Trophoblast cell (in vitro differentiated cells and primary cell): ENCODE measurements at regions not wholly inside any gene's neighbourhood (a gene's known extent, or its start where the extent isn't known, plus 50 kb on each side); places are given as distances from the start of the nearest gene placed in this dataset.

ENCODE experiments used
- DNase-seq, 2 donors: peaks; one replicate each; pipeline ENCODE4 v3.0.0-alpha.2; 2016
- H2AFZ ChIP-seq: 2 replicates; pipeline ENCODE4 v1.6.1; 2013; ENCODE audit warnings: low read length, moderate library complexity, mild to moderate bottlenecking; ENCODE audit not compliant: insufficient read depth, poor library complexity
- H2AK5ac ChIP-seq: 2 replicates; pipeline ENCODE4 v1.6.1; 2013; ENCODE audit warnings: mild to moderate bottlenecking, low read length
- H2BK120ac ChIP-seq: 2 replicates; pipeline ENCODE4 v1.6.1; 2013; ENCODE audit warnings: low read length, mild to moderate bottlenecking, moderate library complexity; ENCODE audit not compliant: insufficient read depth, poor library complexity
- H2BK12ac ChIP-seq: 2 replicates; pipeline ENCODE4 v1.6.1; 2013; ENCODE audit warnings: mild to moderate bottlenecking, low read length, moderate library complexity
- H2BK5ac ChIP-seq: 2 replicates; pipeline ENCODE4 v1.6.1; 2013; ENCODE audit warnings: low read length, low read depth, moderate library complexity, mild to moderate bottlenecking; ENCODE audit not compliant: poor library complexity
- H3K14ac ChIP-seq: 2 replicates; pipeline ENCODE4 v1.6.1; 2013; ENCODE audit warnings: mild to moderate bottlenecking, low read length
- H3K18ac ChIP-seq: 2 replicates; pipeline ENCODE4 v1.6.1; 2013; ENCODE audit warnings: mild to moderate bottlenecking, low read length
- H3K23ac ChIP-seq: 2 replicates; pipeline ENCODE4 v1.6.1; 2013; ENCODE audit warnings: low read length
- H3K27ac ChIP-seq: 2 replicates; pipeline ENCODE4 v1.5.1; 2013; ENCODE audit warnings: low read depth, mild to moderate bottlenecking, inconsistent platforms, low read length, moderate library complexity
- H3K27me3 ChIP-seq: 2 replicates; pipeline ENCODE4 v1.6.1; 2013; ENCODE audit warnings: inconsistent platforms, mild to moderate bottlenecking, low read length, moderate library complexity; ENCODE audit not compliant: insufficient read depth
- H3K36me3 ChIP-seq, 2 experiments: 1 replicate in 1 of 2; 2 replicates in 1 of 2; pipeline ENCODE4 v1.6.1; 2013; ENCODE audit warnings: low read length in 2 of 2, mild to moderate bottlenecking in 2 of 2, moderate library complexity in 1 of 2; ENCODE audit not compliant: insufficient read depth in 2 of 2, control insufficient read depth in 1 of 2
- H3K4ac ChIP-seq: 2 replicates; pipeline ENCODE4 v1.6.1; 2013; ENCODE audit warnings: low read depth, mild to moderate bottlenecking, low read length, moderate library complexity
- H3K4me1 ChIP-seq, 2 experiments: 1 replicate in 1 of 2; 2 replicates in 1 of 2; pipeline ENCODE4 v1.6.1; 2013; ENCODE audit warnings: low read length in 2 of 2, mild to moderate bottlenecking in 2 of 2, moderate library complexity in 1 of 2; ENCODE audit not compliant: insufficient read depth in 2 of 2, control insufficient read depth in 1 of 2
- H3K4me2 ChIP-seq: 2 replicates; pipeline ENCODE4 v1.6.1; 2013; ENCODE audit warnings: inconsistent platforms, mild to moderate bottlenecking, low read length, moderate library complexity
- H3K4me3 ChIP-seq: 2 replicates; pipeline ENCODE4 v1.5.1; 2013; ENCODE audit warnings: mild to moderate bottlenecking, low read depth, low read length, inconsistent platforms
- H3K79me1 ChIP-seq: one replicate; pipeline ENCODE4 v1.6.1; 2013; ENCODE audit warnings: low read length
- H3K79me2 ChIP-seq: 2 replicates; pipeline ENCODE4 v1.6.1; 2013; ENCODE audit warnings: low read length, mild to moderate bottlenecking; ENCODE audit not compliant: control insufficient read depth, insufficient read depth, poor library complexity
- H3K9ac ChIP-seq: 2 replicates; pipeline ENCODE4 v1.6.1; 2013; ENCODE audit warnings: mild to moderate bottlenecking, low read length
- H3K9me3 ChIP-seq: 2 replicates; pipeline ENCODE4 v1.6.1; 2013; ENCODE audit warnings: low read depth, mild to moderate bottlenecking, control low read depth, inconsistent platforms, low read length; ENCODE audit not compliant: insufficient read depth
- H4K12ac ChIP-seq: 2 replicates; pipeline ENCODE4 v1.6.1; 2013; ENCODE audit warnings: low read depth, mild to moderate bottlenecking, low read length, moderate library complexity
- H4K8ac ChIP-seq: 2 replicates; pipeline ENCODE4 v1.6.1; 2013; ENCODE audit warnings: low read depth, mild to moderate bottlenecking, low read length, moderate library complexity
- H4K91ac ChIP-seq: one replicate; pipeline ENCODE4 v1.6.1; 2013; ENCODE audit warnings: low read depth, mild to moderate bottlenecking, low read length, moderate library complexity
- WGBS: extraction: QIAGEN DNeasy Blood & Tissue Kit; methylation state at CpG from one replicate; pipeline ENCODE4 v1.1.7; 2013; ENCODE audit warnings: missing lambda C conversion rate; ENCODE audit not compliant: insufficient read length, insufficient coverage; ENCODE audit errors: extremely low coverage; 5-methylcytosine and 5-hydroxymethylcytosine counted together

- no peak overlapping the region for H3K23ac ChIP-seq
- no CpG with 5 or more reads among the region's 3 CpGs for WGBS
- no peak overlapping the region for H2AK5ac ChIP-seq
- H3K9ac ChIP-seq = no peak overlapping the region
- no peak overlapping the region for H3K4me3 ChIP-seq
- H2BK12ac ChIP-seq = no peak overlapping the region
- H3K27ac ChIP-seq = no peak overlapping the region
- no peak overlapping the region for H3K14ac ChIP-seq
- no peaks in the 10 kb centered on the region for H3K4me1 ChIP-seq
- no peak overlapping the region for H3K4me2 ChIP-seq
- H3K36me3 ChIP-seq = no peaks in the 10 kb centered on the region
- no peaks in the 10 kb centered on the region for H3K27me3 ChIP-seq
- H3K79me1 ChIP-seq = no peaks in the 10 kb centered on the region
- no peak overlapping the region for H4K12ac ChIP-seq
- H3K18ac ChIP-seq = no peak overlapping the region
- H3K4ac ChIP-seq = no peak overlapping the region
- H4K91ac ChIP-seq = no peak overlapping the region
- no peaks in the 10 kb centered on the region for H3K79me2 ChIP-seq
- H3K9me3 ChIP-seq = no peaks in the 10 kb centered on the region
- no peak overlapping the region for H4K8ac ChIP-seq
- no peak for DNase-seq
- no peak overlapping the region for H2BK5ac ChIP-seq
- H2AFZ ChIP-seq = no peak overlapping the region
- no peak overlapping the region for H2BK120ac ChIP-seq
Measured at GRCh38 chr4:126414741-126415140, 1100.0 kb downstream of the FAT4 start.

GRCh38 chr4:126419266-126419665, 1104.5 kb downstream of the FAT4 start:
- Histone ChIP-seq H2AFZ (no peak overlapping the region), H3K27ac (no peak overlapping the region), H4K91ac (no peak overlapping the region), H4K8ac (no peak overlapping the region), H3K23ac (no peak overlapping the region), H3K79me1 (no peaks in the 10 kb centered on the region), H2BK12ac (no peak overlapping the region), H3K4me1 (no peaks in the 10 kb centered on the region), H3K36me3 (no peaks in the 10 kb centered on the region), H3K79me2 (no peaks in the 10 kb centered on the region), H4K12ac (no peak overlapping the region), H3K27me3 (no peaks in the 10 kb centered on the region), H3K9ac (no peak overlapping the region), H3K4ac (no peak overlapping the region), H3K14ac (no peak overlapping the region), H3K18ac (no peak overlapping the region), H3K4me3 (no peak overlapping the region), H3K4me2 (no peak overlapping the region), H2BK5ac (no peak overlapping the region), H2AK5ac (no peak overlapping the region), H3K9me3 (peaks cover 4% of the 10 kb centered on the region), H2BK120ac (no peak overlapping the region)
- no peak for DNase-seq

GRCh38 chr4:126427853-126428252, 1113.1 kb downstream of the FAT4 start:
- Histone ChIP-seq H3K36me3 (no peaks in the 10 kb centered on the region), H4K12ac (no peak overlapping the region), H2AFZ (no peak overlapping the region), H2BK12ac (no peak overlapping the region), H3K18ac (no peak overlapping the region), H3K4me1 (no peaks in the 10 kb centered on the region), H3K79me1 (no peaks in the 10 kb centered on the region), H3K27me3 (no peaks in the 10 kb centered on the region), H3K9ac (no peak overlapping the region), H4K8ac (no peak overlapping the region), H3K79me2 (no peaks in the 10 kb centered on the region), H3K23ac (no peak overlapping the region), H3K4ac (no peak overlapping the region), H3K4me3 (no peak overlapping the region), H3K9me3 (no peaks in the 10 kb centered on the region), H2BK120ac (no peak overlapping the region), H2BK5ac (no peak overlapping the region), H3K4me2 (no peak overlapping the region), H2AK5ac (no peak overlapping the region), H4K91ac (no peak overlapping the region), H3K27ac (no peak overlapping the region), H3K14ac (no peak overlapping the region)
- WGBS = no CpG with 5 or more reads among the region's 4 CpGs
- no peak for DNase-seq

- Histone ChIP-seq H3K4ac (no peak overlapping the region), H3K9ac (no peak overlapping the region), H2BK5ac (no peak overlapping the region), H3K23ac (no peak overlapping the region), H3K4me3 (no peak overlapping the region), H3K18ac (no peak overlapping the region), H3K79me2 (no peaks in the 10 kb centered on the region), H3K4me1 (no peaks in the 10 kb centered on the region), H3K14ac (no peak overlapping the region), H3K27ac (no peak overlapping the region), H3K36me3 (no peaks in the 10 kb centered on the region), H4K91ac (no peak overlapping the region), H3K27me3 (no peaks in the 10 kb centered on the region), H4K12ac (no peak overlapping the region), H2AK5ac (no peak overlapping the region), H2AFZ (no peak overlapping the region), H4K8ac (no peak overlapping the region), H3K4me2 (no peak overlapping the region), H2BK12ac (no peak overlapping the region), H2BK120ac (no peak overlapping the region), H3K79me1 (no peaks in the 10 kb centered on the region), H3K9me3 (no peaks in the 10 kb centered on the region)
- DNase-seq = no peak
- WGBS = no CpG with 5 or more reads among the region's 6 CpGs
Measured at GRCh38 chr4:126431049-126431448, 1116.3 kb downstream of the FAT4 start.
